ENCODE measurements at regions not wholly inside any gene's neighbourhood (a gene's known extent, or its start where the extent isn't known, plus 50 kb on each side); places are given as distances from the start of the nearest gene placed in this dataset.
"Not testable (repeated sequence)": the region's sequence is repeated elsewhere in the genome, so short reads cannot be mapped to it uniquely, and the experiment has no call there.

DNA sequence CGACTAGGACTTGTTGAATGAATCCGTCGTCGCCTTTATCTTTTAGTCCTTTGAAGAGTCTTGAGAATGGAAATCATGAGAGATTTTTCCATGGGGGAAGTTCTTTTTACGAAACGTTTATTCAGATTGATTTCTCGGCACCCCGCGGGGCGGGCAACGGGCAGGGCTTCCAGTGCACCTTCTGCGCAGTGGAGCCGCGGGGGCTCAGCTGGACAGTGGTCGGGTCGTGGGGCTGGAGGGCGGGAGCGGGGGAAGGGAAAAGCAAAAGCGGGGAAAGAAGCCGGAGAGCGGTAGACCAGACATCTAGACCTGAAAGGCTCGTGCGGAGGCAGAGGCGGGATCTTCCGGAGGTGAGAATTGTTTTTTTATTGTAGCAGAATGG, 103.0 kb downstream of the NBPF11 start:
- H3K9me3 ChIP-seq (ENCODE audit: control insufficient read depth, low read depth, low read length); H2BK120ac ChIP-seq (ENCODE audit: low read depth, low read length, poor library complexity, severe bottlenecking); H4K8ac ChIP-seq (replicated peaks; ENCODE audit: insufficient read length, low read depth, low read length); H3K36me3 Mint-ChIP-seq (ENCODE audit: insufficient read depth in 1 of 3, low read depth in 3 of 3); H3K79me1 ChIP-seq (ENCODE audit: insufficient read depth, low read depth, low read length, poor library complexity, severe bottlenecking); H3K4me1 Mint-ChIP-seq; H2AFZ ChIP-seq (ENCODE audit: low read length); H3T11ph ChIP-seq (ENCODE audit: low read length); H4K20me1 ChIP-seq (ENCODE audit: control insufficient read depth, insufficient read depth, insufficient read length); H3K56ac ChIP-seq (ENCODE audit: insufficient read length, low read depth, low read length); H3K4me1 ChIP-seq (ENCODE audit: insufficient read depth, low read length); H3K14ac ChIP-seq (ENCODE audit: insufficient read depth, low read length); H3K79me2 ChIP-seq (ENCODE audit: insufficient read depth, low read length); H3K27me3 ChIP-seq (ENCODE audit: insufficient read depth, low read length); H2BK12ac ChIP-seq (ENCODE audit: insufficient read length, low read depth, low read length); H2AK5ac ChIP-seq (ENCODE audit: insufficient read length, low read length); H3K4me2 ChIP-seq (ENCODE audit: insufficient read depth, insufficient read length, low read length); H3K27me3 Mint-ChIP-seq (ENCODE audit: low read depth); H3K23me2 ChIP-seq (ENCODE audit: insufficient read length, low read depth, low read length, poor library complexity, severe bottlenecking); H3K9me3 Mint-ChIP-seq; H4K91ac ChIP-seq (ENCODE audit: insufficient read length, low read depth, low read length); H3K4ac ChIP-seq (ENCODE audit: low read depth, low read length); H2BK5ac ChIP-seq (ENCODE audit: insufficient read length, low read length); H2BK20ac ChIP-seq (ENCODE audit: low read depth, low read length, poor library complexity, severe bottlenecking); DNase-seq; H3K23ac ChIP-seq (ENCODE audit: insufficient read length, low read depth, low read length); H2BK15ac ChIP-seq (ENCODE audit: low read depth, low read length); H3K9ac ChIP-seq (ENCODE audit: extremely low read depth, insufficient read length, low read length); H3K27ac ChIP-seq (ENCODE audit: insufficient read length, low read depth, low read length); H3K18ac ChIP-seq (ENCODE audit: insufficient read length, low read depth, low read length); H4K5ac ChIP-seq (ENCODE audit: insufficient read length, low read depth, low read length); H3K27ac Mint-ChIP-seq: not testable (repeated sequence)
- peak overlapping the region; percentile 80 to 91 for H3K4me3 Mint-ChIP-seq
- no CpG with 5 or more reads among the region's 25 CpGs for WGBS (ENCODE audit: extremely low coverage, insufficient read length, low lambda C conversion rate)

GRCh38 chr1:148048423-148049114, 103.5 kb downstream of the NBPF11 start:
- H3K4me3 Mint-ChIP-seq = peak overlapping the region; percentile 80 to 91
- not testable (repeated sequence) for H4K8ac ChIP-seq (replicated peaks; ENCODE audit: insufficient read length, low read depth, low read length); H3K4ac ChIP-seq (ENCODE audit: low read depth, low read length); H2BK20ac ChIP-seq (ENCODE audit: low read depth, low read length, poor library complexity, severe bottlenecking); H2BK120ac ChIP-seq (ENCODE audit: low read depth, low read length, poor library complexity, severe bottlenecking); H3K79me2 ChIP-seq (ENCODE audit: insufficient read depth, low read length); H2BK5ac ChIP-seq (ENCODE audit: insufficient read length, low read length); H2BK15ac ChIP-seq (ENCODE audit: low read depth, low read length); H4K5ac ChIP-seq (ENCODE audit: insufficient read length, low read depth, low read length); H3K18ac ChIP-seq (ENCODE audit: insufficient read length, low read depth, low read length); H3K4me2 ChIP-seq (ENCODE audit: insufficient read depth, insufficient read length, low read length); H2AK5ac ChIP-seq (ENCODE audit: insufficient read length, low read length); H3K27me3 Mint-ChIP-seq (ENCODE audit: low read depth); H3K23me2 ChIP-seq (ENCODE audit: insufficient read length, low read depth, low read length, poor library complexity, severe bottlenecking); H3K27ac ChIP-seq (ENCODE audit: insufficient read length, low read depth, low read length); H3K27ac Mint-ChIP-seq; H3K9ac ChIP-seq (ENCODE audit: extremely low read depth, insufficient read length, low read length); H3K27me3 ChIP-seq (ENCODE audit: insufficient read depth, low read length); H3K4me1 ChIP-seq (ENCODE audit: insufficient read depth, low read length); H3K9me3 ChIP-seq (ENCODE audit: control insufficient read depth, low read depth, low read length); H2BK12ac ChIP-seq (ENCODE audit: insufficient read length, low read depth, low read length); H4K91ac ChIP-seq (ENCODE audit: insufficient read length, low read depth, low read length); H3K36me3 Mint-ChIP-seq (ENCODE audit: insufficient read depth in 1 of 3, low read depth in 3 of 3); H3K23ac ChIP-seq (ENCODE audit: insufficient read length, low read depth, low read length); H3K14ac ChIP-seq (ENCODE audit: insufficient read depth, low read length); H3K56ac ChIP-seq (ENCODE audit: insufficient read length, low read depth, low read length); H3K79me1 ChIP-seq (ENCODE audit: insufficient read depth, low read depth, low read length, poor library complexity, severe bottlenecking); H3K9me3 Mint-ChIP-seq; H3K4me1 Mint-ChIP-seq; H3T11ph ChIP-seq (ENCODE audit: low read length); H2AFZ ChIP-seq (ENCODE audit: low read length); H4K20me1 ChIP-seq (ENCODE audit: control insufficient read depth, insufficient read depth, insufficient read length)
- WGBS (ENCODE audit: extremely low coverage, insufficient read length, low lambda C conversion rate) = no CpG with 5 or more reads among the region's 51 CpGs
- peak; percentile 66 for DNase-seq
